ENCODE measurements at regions not wholly inside any gene's neighbourhood (a gene's known extent, or its start where the extent isn't known, plus 50 kb on each side); places are given as distances from the start of the nearest gene placed in this dataset.

- Histone ChIP-seq H3K9me2 (ENCODE audit: insufficient read depth) (no peaks in the 10 kb centered on the region), H3K4me1 (replicated peaks; ENCODE audit: insufficient read depth) (no peaks in the 10 kb centered on the region), H3K27me3 (ENCODE audit: insufficient read depth, low read depth) (peaks cover 92% of the 10 kb centered on the region), H3K4me2 (no peak overlapping the region), H3K4me3 (no peak overlapping the region), H3K9me3 (ENCODE audit: insufficient read depth, low read depth) (no peaks in the 10 kb centered on the region; the same call in 1 of the 2 replicates), H4K20me1 (ENCODE audit: insufficient read depth) (no peaks in the 10 kb centered on the region), H3K36me3 (ENCODE audit: low read depth) (no peaks in the 10 kb centered on the region), H3K27ac (no peak overlapping the region), H2AFZ (no peak overlapping the region), H3F3A (ENCODE audit: insufficient read depth, low read depth) (no peaks in the 10 kb centered on the region), H3K79me2 (ENCODE audit: low read depth) (no peaks in the 10 kb centered on the region)
- TF ChIP-seq CTCF (conservative IDR thresholded peaks at IDR 0.05) (no peak), EZH2 (IDR thresholded peaks at IDR 0.05; ENCODE audit: low read depth) (no peak)
- no TSS peak for BruUV-seq (replicated peaks)
- intact Hi-C loops (cut with micrococcal nuclease; ENCODE audit: unreplicated experiment), result no loop called here
- POLR2A ChIA-PET (ENCODE audit: unreplicated experiment), result no interaction called here
- DNase-seq, result no peak
- CTCF ChIA-PET, result no interaction called here
Measured at GRCh38 chr3:11901286-11901875, 54.7 kb upstream of the TAMM41 start.

- no TSS peak for BruUV-seq (replicated peaks)
- Histone ChIP-seq H3K4me1 (replicated peaks; ENCODE audit: insufficient read depth) (no peaks in the 10 kb centered on the region), H3K4me3 (no peak overlapping the region), H3K4me2 (no peak overlapping the region), H3K27ac (no peak overlapping the region), H2AFZ (no peak overlapping the region), H3F3A (ENCODE audit: insufficient read depth, low read depth) (no peaks in the 10 kb centered on the region), H3K79me2 (ENCODE audit: low read depth) (no peaks in the 10 kb centered on the region), H4K20me1 (ENCODE audit: insufficient read depth) (no peaks in the 10 kb centered on the region), H3K27me3 (ENCODE audit: insufficient read depth, low read depth) (peaks cover 94% of the 10 kb centered on the region), H3K36me3 (ENCODE audit: low read depth) (no peaks in the 10 kb centered on the region), H3K9me2 (ENCODE audit: insufficient read depth) (no peaks in the 10 kb centered on the region), H3K9me3 (ENCODE audit: insufficient read depth, low read depth) (no peaks in the 10 kb centered on the region; the same call in 1 of the 2 replicates)
- intact Hi-C loops (cut with micrococcal nuclease; ENCODE audit: unreplicated experiment), result no loop called here
- TF ChIP-seq EZH2 (IDR thresholded peaks at IDR 0.05; ENCODE audit: low read depth), result no peak
- TF ChIP-seq CTCF (conservative IDR thresholded peaks at IDR 0.05), result no peak
- CTCF ChIA-PET, result no interaction called here
- no peak for DNase-seq
- POLR2A ChIA-PET (ENCODE audit: unreplicated experiment), result no interaction called here
Measured at GRCh38 chr3:11903047-11903446, 56.4 kb upstream of the TAMM41 start.

- ChIA-PET CTCF (no interaction called here), POLR2A (ENCODE audit: unreplicated experiment) (no interaction called here)
- Histone ChIP-seq H4K20me1 (ENCODE audit: insufficient read depth) (no peaks in the 10 kb centered on the region), H3K4me2 (no peak overlapping the region), H3K27me3 (ENCODE audit: insufficient read depth, low read depth) (peaks cover 94% of the 10 kb centered on the region), H3K4me1 (replicated peaks; ENCODE audit: insufficient read depth) (no peaks in the 10 kb centered on the region), H3K79me2 (ENCODE audit: low read depth) (no peaks in the 10 kb centered on the region), H3K9me3 (ENCODE audit: insufficient read depth, low read depth) (no peaks in the 10 kb centered on the region; the same call in 1 of the 2 replicates), H2AFZ (no peak overlapping the region), H3K9me2 (ENCODE audit: insufficient read depth) (no peaks in the 10 kb centered on the region), H3K36me3 (ENCODE audit: low read depth) (no peaks in the 10 kb centered on the region), H3K27ac (no peak overlapping the region), H3F3A (ENCODE audit: insufficient read depth, low read depth) (no peaks in the 10 kb centered on the region), H3K4me3 (no peak overlapping the region)
- BruUV-seq (replicated peaks), result no TSS peak
- TF ChIP-seq CTCF (conservative IDR thresholded peaks at IDR 0.05) (no peak), EZH2 (IDR thresholded peaks at IDR 0.05; ENCODE audit: low read depth) (no peak)
- no peak for DNase-seq
- intact Hi-C loops (cut with micrococcal nuclease; ENCODE audit: unreplicated experiment), result no loop called here
Measured at GRCh38 chr3:11903447-11903846, 56.8 kb upstream of the TAMM41 start.

All from PC-9 (cell line).